ENCODE measurements at regions not wholly inside any gene's neighbourhood (a gene's known extent, or its start where the extent isn't known, plus 50 kb on each side); places are given as distances from the start of the nearest gene placed in this dataset.

GRCh38 chr2:238594796-238595749 lies 168.3 kb downstream of the ASB1 start:
- TF ChIP-seq CTCF (IDR thresholded peaks at IDR 0.05) (no peak), SIN3A (IDR thresholded peaks at IDR 0.05; ENCODE audit: borderline replicate concordance, insufficient read depth, low read depth, low read length) (no peak), REST (IDR thresholded peaks at IDR 0.05; ENCODE audit: insufficient read depth in 1 of 2, low read depth in 2 of 2, low read length in 1 of 2) (no peak), POLR2AphosphoS5 (IDR thresholded peaks at IDR 0.05; ENCODE audit: low read depth, low read length) (no peak)
